Cardiac septum (tissue), 1 donor: ENCODE measurements at regions not wholly inside any gene's neighbourhood (a gene's known extent, or its start where the extent isn't known, plus 50 kb on each side); places are given as distances from the start of the nearest gene placed in this dataset.
"Not testable (repeated sequence)": the region's sequence is repeated elsewhere in the genome, so short reads cannot be mapped to it uniquely, and the experiment has no call there.

Experiments used
- DNase-seq: peaks from one replicate; pipeline ENCODE4 v3.0.0-alpha.2; 2020; ENCODE audit warnings: low spot score
- intact Hi-C: fragments of 100-400 bp; cut with DNase I; formaldehyde crosslinking; loops from one replicate; pipeline ENCODE4 v1.14.0; 2022
- donor health status: DM: no; HTN: no; CAD: no.

- DNase-seq, result no peak
- intact Hi-C loops, result no loop called here
Observed at GRCh38 chr13:69155136-69155535, 952.5 kb upstream of the ATXN8OS start.

- no peak for DNase-seq
- intact Hi-C loops, result no loop called here
Observed at GRCh38 chr13:69142101-69142500, 965.5 kb upstream of the ATXN8OS start.

- intact Hi-C loops, result no loop called here
- DNase-seq, result no peak
Observed at GRCh38 chr13:69124996-69125395, 982.6 kb upstream of the ATXN8OS start.

- DNase-seq, result no peak
- intact Hi-C loops, result no loop called here
Observed at GRCh38 chr13:69109891-69110525, 997.6 kb upstream of the ATXN8OS start.

- no peak for DNase-seq
- intact Hi-C loops, result no loop called here
Observed at GRCh38 chr13:69108486-69108885, 999.1 kb upstream of the ATXN8OS start.

- no peak for DNase-seq
- intact Hi-C loops, result no loop called here
Observed at GRCh38 chr13:69107436-69107835, 1000.2 kb upstream of the ATXN8OS start.

GRCh38 chr13:69101841-69102240 lies 1005.8 kb upstream of the ATXN8OS start:
- intact Hi-C loops, result no loop called here
- DNase-seq, result no peak

GRCh38 chr13:69094485-69094884 lies 1013.1 kb upstream of the ATXN8OS start:
- no peak for DNase-seq
- intact Hi-C loops, result no loop called here

GRCh38 chr13:69092615-69093322 lies 1014.9 kb upstream of the ATXN8OS start:
- DNase-seq, result no peak
- intact Hi-C loops, result no loop called here

GRCh38 chr13:69077267-69077666 lies 1030.4 kb upstream of the ATXN8OS start:
- DNase-seq, result no peak
- intact Hi-C loops, result no loop called here

- intact Hi-C loops, result no loop called here
- DNase-seq, result no peak
Observed at GRCh38 chr13:69069554-69070133, 1038.0 kb upstream of the ATXN8OS start.

- intact Hi-C loops, result no loop called here
Observed at GRCh38 chr13:69050696-69051095, 1056.9 kb upstream of the ATXN8OS start.

GRCh38 chr13:69044629-69045028 lies 1063.0 kb upstream of the ATXN8OS start:
- intact Hi-C loops, result no loop called here
- DNase-seq, result no peak

More at GRCh38 chr13:69050696-69051095, 1056.9 kb upstream of the ATXN8OS start:
- DNase-seq, result no peak

GRCh38 chr13:69040898-69041297 lies 1066.7 kb upstream of the ATXN8OS start:
- intact Hi-C loops, result no loop called here
- no peak for DNase-seq

- DNase-seq, result no peak
- intact Hi-C loops, result no loop called here
Observed at GRCh38 chr13:69035771-69036170, 1071.9 kb upstream of the ATXN8OS start.

- intact Hi-C loops, result no loop called here
- DNase-seq, result no peak
Observed at GRCh38 chr13:69028936-69029335, 1078.7 kb upstream of the ATXN8OS start.

GRCh38 chr13:69020120-69020519 lies 1087.5 kb upstream of the ATXN8OS start:
- intact Hi-C loops, result no loop called here
- no peak for DNase-seq

- intact Hi-C loops, DNase-seq: not testable (repeated sequence)
Observed at GRCh38 chr13:69018173-69018572, 1089.5 kb upstream of the ATXN8OS start.

- intact Hi-C loops, result no loop called here
- DNase-seq, result no peak
Observed at GRCh38 chr13:69010789-69011188, 1096.8 kb upstream of the ATXN8OS start.

- intact Hi-C loops, result no loop called here
- DNase-seq, result no peak
Observed at GRCh38 chr13:69008499-69008898, 1099.1 kb upstream of the ATXN8OS start.

- no peak for DNase-seq
- intact Hi-C loops, result no loop called here
Observed at GRCh38 chr13:68998056-68998455, 1109.6 kb upstream of the ATXN8OS start.
